NCI-H2196 (cell line): ENCODE measurements at regions not wholly inside any gene's neighbourhood (a gene's known extent, or its start where the extent isn't known, plus 50 kb on each side); places are given as distances from the start of the nearest gene placed in this dataset.
"Not testable (repeated sequence)": the region's sequence is repeated elsewhere in the genome, so short reads cannot be mapped to it uniquely, and the experiment has no call there.

ENCODE experiments used
- DNase-seq: peaks from one replicate; lab custom pipeline; 2025; ENCODE audit not compliant: unreplicated experiment; lab: John Stamatoyannopoulos, UW

DNA sequence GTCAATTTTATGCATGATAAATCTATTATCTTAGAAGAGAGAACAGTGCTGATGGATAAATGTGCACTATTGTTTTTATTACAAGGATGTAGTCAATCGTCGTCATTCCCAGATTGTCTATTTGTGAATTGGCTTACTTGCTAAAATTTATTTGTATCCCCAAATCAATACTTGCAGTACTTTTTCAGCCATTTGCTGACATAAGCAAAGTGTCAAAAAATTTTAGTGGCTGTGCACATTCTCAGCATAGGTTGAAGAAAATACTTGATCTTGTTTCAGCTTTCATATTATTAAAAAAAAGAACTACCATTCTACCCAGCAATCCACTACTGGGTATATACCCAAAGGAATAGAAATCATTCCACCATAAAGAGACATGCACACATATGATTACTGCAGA lies 477.9 kb upstream of the CA10 start:
- no peak for DNase-seq

DNA sequence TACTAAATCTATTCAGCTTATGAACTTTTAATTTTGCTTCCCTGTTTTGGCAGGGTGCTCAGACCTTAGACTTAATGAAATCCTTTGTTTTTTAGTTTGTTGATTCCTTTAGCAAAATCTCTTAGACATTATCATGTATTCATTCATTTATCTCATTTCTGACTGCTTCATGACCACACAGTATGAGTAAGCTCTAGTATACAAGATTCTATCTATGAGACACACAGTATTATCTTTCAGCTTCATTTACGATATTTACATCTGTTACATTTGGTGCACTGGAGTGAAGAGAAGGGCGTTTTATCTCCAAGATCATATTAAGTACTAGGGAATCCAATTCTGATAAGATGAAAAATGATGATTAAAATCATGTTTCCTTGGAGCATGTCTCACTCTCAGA lies 448.1 kb upstream of the CA10 start:
- no peak for DNase-seq

DNA sequence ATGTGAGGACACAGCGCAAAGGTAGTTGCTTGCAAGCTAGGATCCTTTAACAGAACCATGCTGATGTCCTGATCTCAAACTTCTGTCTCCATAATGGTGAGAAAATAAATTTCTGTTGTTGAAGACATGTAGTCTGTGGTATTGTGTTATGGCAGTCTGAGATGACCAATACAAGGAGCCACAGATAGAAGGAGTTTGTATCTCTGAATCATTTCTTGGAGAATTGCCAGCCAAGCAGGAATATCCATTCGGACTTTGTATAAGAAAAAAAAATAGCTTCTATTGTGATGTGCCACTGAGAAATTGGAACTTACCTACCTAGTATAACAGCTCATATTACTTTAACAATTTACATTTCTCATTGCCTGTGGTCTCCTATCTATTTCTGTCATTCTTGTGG lies 447.6 kb upstream of the CA10 start:
- no peak for DNase-seq

DNA sequence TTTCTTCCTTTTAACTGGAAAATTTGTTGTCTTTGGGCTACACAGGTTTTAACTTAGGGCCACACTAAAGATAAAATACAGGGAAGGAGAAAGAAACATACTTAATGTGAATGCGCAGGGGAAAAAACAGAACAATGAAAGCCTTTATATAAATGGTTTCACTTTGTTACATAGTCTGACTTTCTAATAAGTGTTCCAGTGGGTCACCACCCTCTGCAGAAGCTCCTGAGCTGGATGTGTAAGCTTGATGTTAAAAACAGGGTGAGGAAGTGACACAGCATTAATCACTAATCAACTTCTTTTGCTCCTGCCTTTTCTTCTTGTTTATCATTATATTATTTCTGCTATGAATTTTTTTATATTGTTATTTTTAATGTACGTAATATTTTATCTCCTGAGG lies 445.6 kb upstream of the CA10 start:
- no peak for DNase-seq

DNA sequence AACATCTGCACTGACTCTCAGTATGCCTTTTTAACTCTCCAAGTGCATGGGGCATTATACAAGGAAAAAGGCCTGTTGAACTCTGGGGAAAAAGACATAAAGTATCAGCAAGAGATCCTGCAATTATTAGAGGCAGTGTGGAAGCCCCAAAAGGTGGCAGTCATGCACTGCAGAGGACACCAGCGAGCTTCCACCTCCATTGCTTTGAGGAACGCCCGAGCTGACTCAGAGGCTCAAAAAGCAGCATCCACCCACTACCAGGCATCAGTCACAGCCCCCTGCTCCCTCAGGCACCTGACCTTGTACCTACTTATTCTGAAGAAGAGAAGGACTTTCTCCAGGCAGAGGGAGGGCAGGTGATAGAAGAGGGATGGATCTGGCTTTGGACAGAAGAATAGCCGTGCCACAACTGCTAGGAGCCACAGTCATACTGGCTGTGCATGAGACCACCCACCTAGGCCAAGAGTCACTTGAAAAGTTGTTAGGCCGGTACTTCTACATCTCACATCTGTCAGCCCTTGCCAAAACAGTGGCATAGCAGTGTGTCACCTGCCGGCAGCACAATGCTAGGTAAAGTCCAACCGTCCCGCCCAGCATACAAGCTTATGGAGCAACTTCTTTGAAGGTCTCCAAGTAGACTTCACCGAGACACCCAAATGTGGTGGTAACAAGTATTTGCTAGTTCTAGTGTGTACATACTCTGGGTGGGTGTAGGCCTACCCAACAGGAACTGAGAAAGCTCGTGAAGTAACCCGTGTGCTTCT lies 439.1 kb upstream of the CA10 start:
- not testable (repeated sequence) for DNase-seq

DNA sequence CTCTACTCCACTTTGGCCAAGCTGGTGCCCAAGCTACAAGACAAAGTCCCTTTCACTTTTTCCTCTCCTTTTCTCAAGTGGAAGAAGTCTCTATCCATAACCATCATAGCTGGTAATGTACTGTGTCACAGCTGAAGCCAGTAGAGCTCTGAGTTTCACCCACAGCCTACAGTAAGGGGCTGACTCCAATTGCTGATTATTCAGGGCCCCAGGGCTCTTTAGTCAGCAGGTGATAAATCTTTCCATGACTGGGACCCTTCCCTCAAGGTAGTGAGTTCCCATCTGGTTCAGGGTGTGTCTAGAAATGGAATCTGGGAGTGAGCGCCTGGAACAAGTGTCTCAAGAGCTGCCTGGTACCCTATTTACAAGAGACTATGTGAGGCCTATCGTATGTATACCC lies 436.0 kb upstream of the CA10 start:
- DNase-seq: no peak

DNA sequence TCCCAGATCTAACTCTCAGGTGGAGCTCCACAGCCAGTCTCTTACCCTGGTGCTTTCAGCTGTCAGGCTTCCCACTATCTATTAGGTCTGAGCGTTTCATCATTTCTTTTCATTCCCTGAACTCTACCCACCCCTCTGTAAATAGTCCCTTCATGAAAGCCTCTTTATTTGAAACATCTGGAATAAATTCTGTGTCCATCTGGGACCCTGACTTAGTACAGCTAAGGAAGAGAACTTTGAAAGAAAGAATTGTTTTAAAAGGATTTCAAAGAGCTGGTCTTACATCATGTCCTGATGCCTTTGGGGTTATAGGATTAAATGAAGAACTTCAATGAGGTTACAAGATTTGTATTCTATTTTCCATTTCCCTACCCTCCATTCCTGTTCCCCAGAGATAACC lies 388.5 kb upstream of the CA10 start:
- no peak for DNase-seq

DNA sequence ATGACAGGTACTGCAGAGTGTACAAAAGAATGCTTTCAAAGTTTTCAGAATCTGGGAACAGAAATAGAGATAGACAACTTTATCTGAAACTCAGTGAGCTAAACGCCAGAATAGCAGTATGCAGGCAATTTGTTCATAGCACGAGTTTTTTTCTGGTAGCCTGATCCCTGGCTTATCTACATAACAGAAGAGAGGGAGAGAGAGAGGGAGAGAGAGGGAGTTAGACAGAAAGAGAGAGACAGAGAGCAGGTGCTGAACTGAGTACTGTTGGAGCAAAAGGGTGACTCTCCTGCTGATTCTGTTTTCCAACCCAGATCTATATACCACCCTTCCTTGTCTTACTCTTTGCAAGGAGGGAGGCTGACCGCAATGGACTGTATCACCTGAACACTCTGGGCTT lies 388.0 kb upstream of the CA10 start:
- DNase-seq: no peak

DNA sequence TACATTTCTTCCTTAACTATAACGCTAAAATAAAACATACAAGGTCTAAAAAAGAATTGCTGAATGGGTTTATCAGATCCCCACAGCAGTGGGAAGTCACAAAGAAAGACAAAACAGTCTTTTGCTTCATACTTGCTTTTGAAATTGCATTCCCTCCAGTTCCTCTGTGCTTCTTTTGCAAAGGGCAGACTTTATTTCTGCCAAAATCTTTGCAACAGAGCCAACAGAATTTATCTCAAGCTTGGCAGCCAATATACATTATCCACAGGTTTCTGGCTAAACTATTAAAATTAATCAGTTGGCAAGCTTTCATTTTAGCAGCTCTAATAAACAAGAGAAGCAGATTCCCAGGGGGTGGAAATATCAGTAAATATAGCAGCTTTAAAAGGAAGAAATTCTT lies 378.9 kb upstream of the CA10 start:
- no peak for DNase-seq

DNA sequence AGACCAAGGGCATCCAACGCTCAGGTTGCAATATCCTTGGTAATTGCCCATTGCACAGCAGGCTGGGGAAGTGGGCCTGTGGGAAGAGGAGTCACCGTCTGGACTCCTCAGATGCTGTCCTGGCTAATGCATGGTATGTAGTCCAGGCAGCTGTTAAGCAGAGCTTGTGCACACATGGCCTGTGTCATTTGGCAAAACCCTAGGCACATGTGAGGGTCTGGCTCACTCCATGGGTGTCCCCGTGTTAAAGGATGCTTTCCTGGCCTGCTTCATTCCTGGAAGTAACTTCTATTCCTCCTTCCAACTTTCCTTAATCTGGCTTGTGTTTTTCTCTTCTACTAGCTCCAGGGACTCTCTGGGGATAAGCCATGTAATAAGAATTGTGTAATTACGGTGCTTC lies 378.0 kb upstream of the CA10 start:
- DNase-seq: no peak

DNA sequence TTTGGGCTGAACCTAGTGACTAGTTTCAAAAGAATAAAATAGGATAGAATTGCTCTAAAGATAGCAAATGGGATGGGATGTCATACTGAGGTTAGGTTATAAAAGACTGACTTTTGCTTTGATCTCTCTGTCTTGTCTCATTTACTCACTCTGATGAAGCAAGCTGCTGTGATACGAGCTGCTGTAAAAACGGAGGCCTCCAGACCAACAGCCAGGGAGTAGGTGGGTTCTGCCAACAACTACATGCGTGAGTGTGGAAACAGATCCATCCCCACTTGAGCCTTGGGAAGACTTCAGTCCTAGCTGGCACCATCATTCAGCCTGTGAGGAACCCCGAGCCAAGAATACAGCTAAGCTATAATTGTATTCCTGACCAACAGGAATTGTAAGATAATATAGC lies 373.9 kb upstream of the CA10 start:
- no peak for DNase-seq

DNA sequence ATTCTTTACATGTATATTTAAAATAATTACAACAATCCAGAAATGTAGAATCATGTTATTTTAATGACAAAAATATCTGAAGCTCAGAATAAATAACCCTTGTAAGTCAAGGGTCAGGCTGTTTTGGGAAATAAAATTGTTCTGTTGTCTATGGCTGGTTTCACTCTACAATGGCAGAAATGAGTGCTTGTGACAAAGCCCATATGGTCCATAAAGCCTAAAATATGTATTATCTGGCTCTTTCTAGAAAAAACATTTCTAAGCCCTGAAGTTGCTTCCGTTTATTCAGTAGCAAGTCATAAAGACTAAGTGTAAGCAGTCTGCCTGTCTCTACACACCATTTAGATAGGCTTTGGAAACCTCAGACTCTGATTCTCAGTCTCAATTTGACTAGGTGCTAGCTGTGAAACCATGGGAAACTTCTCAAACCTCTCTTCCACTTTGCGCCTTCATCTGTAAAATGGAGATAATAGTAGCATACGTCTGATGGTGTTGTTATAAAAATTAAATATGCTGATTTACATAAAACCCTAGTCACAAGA lies 365.7 kb upstream of the CA10 start:
- DNase-seq: no peak

DNA sequence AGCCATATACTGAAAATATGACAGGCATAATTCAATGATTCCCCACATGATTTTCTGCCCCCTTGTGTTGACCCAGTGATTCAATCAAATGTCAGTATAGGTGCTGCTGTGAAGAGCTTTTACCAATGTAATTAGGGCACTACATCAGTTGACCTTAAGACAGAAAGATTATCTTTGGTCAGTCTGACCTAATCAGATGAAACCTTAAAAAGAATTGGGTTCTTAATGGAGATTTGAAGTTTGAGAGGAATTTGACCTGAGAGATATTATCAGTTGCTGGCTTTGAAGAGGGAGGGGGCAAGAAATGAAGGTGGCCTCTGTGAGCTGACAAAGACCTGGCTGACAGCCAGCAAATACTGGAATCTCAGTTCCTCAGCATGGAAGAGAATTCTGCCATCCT lies 358.7 kb upstream of the CA10 start:
- no peak for DNase-seq

DNA sequence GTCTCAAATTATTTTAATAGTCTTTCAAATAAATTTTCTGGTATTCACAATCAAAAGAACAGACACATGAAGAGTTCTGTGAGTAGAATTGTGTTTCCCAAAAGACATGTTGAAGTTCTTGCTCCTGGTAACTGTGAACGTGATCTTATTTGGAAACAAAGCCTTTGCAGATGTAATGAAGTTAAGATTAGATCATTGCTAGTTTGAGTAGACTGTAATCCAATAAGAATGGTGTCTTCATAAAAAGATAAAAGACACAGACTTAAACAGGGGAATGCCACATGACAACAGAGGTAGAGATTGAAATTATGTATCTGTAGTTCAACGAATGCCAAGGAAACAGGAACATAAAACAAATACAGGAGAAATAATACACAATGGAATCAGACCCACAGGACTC lies 357.4 kb upstream of the CA10 start:
- no peak for DNase-seq

DNA sequence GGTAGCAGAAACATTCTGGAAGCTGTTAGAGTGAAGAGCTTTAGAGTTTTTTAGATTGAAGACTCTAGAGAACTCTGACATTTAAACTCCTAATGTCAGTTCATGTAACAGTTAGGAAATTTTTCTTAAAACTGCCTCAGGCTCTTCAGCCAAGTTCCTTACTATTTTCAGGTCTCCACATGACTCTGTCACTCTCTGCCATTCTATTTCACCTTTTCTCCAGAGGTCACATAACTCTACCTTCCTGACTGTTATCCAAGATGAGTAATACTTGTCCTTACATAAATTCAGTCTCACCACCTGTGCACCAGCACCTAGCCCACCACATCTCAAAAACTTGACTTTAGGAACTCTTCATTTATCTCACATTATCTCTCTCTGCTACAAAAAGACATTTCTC lies 347.1 kb upstream of the CA10 start:
- no peak for DNase-seq

DNA sequence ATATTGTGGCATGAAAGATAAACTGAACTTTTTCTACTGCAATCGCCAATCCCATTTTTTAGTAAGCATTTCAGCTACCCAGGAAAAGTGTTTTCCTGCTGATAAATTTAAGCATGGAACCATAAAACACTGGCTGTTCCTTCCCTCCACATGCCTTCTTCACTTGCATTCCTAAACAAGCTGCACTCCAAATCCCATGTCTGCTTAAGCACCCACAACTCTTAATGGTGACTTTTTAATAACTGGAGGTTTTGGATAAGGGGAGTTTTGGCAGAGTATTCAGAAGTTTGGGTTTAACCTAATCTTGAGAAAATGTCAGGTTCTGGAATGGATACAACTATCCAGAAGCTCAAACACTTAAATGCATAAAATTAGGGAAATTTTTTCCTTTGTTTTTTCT lies 345.6 kb upstream of the CA10 start:
- DNase-seq: no peak

DNA sequence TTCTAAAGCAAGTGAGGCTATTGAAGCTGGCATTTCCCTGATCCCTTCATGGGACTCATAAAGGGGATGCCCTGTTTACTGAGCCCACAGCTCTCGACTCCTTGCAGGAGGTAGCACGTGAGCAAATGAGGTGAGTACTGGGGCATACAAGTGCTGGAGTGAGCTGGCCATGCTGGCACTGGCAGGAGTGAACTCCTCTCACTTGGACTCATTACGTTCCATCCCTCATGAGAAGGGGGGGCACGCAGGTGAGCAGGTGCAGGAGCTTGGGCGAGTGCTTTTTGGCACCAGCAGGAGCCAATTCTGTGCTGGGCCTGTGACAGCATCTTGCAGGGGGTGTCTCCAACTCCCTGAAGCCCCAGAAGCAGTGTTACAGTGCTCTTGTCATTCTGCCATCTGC lies 337.1 kb upstream of the CA10 start:
- DNase-seq: no peak

DNA sequence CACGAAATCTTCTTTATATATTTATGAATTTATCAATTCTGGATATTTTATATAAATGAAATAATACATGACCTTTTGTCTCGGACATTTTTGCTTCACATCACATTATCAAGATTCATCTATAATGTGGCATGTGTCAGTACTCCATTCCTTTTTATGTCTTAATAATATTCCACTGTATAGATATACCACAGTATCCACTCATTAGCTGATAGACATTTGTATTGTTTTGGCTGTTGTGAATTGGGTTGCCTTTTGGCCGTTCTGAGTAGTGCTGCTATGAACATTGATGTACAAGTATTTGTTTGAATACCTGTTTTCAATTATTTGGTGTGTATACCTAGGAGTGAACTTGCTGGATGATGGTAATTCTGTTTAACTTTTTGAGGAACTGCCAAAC lies 323.8 kb upstream of the CA10 start:
- no peak for DNase-seq

DNA sequence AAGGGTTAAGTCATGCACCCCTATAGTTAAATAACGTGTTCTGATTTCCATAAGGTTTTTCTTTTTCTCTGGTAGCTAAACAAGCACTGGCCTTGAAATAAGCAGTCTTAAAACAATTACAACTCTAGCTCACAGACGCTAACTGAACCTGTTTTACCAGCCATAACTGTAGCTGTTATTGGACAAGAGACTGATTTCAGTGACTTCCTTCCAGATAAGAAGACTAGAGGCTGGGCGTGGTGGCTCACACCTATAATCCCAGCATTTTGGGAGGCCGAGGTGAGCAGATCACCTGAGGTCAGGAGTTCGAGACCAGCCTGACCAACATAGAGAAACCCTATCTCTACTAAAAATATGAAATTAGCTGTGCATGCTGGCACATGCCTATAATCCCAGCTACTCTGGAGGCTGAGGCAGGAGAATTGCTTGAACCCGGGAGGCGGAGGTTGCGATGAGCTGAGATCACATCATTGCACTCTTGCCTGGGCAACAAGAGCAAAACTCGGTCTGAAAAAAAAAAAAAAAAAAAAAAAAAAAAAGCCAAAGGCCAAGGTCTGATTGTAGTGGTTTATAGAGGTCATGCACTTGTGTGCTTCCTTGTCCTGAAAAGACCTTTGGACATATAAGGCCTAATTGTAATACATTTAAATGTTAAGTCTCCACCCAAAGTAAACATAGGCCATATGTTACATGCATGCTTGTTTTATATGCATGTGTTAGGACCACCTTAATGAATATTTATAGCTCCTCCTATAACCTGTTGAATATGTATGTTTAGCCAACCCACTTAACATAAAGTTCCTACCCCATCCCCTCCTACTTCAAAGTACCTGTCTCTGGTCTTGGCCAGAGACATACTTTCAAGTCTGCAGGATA lies 319.5 kb upstream of the CA10 start:
- DNase-seq: no peak

DNA sequence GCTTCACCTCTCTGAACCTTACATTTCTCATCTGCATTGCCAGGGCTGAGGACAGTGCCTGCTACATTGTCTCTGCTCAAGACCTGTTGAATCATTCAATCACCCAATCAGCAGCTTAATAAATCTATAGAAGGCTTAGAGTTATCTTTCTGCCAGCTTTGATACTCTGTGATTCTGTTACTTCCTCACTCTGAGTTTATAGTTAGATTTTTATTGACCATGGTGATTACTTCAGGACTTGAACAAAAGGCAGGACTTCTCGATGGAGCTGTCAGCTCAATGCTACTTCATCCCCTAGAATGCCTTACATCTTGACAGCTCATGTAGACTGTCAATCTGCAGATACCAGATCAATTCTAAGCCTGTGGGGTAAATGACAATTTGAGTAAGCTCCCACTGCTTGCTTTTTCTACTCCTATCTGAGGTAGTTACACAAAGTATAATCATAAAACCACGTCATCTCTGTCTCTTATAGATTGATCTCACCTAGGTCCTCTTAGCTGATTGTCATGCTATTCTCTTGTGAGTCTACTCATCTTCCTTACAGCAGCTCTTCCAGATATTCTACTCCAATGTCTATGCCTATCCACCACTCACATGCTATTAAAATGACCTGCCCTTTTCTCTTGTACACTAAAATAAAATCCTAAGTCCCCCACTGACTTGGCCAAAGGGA lies 318.3 kb upstream of the CA10 start:
- no peak for DNase-seq

DNA sequence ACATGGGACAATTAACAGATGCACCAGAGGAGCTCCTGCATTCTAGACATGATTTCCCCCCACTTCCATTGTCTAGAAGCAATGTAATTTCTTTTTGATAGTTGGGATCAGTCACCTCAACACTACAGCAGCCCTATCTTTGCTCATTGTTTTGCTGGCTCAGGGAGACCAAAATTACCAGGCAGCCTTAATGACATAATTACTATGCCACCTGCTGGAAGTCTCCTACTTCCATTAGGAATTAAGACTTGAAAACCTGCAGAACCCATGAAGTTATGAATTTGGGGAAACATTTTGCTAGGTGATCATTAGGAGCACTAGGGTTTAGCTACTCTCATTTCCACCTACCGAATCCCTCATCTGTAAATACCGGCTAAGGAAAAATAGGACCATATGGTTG lies 312.0 kb upstream of the CA10 start:
- DNase-seq: peak; percentile 6

DNA sequence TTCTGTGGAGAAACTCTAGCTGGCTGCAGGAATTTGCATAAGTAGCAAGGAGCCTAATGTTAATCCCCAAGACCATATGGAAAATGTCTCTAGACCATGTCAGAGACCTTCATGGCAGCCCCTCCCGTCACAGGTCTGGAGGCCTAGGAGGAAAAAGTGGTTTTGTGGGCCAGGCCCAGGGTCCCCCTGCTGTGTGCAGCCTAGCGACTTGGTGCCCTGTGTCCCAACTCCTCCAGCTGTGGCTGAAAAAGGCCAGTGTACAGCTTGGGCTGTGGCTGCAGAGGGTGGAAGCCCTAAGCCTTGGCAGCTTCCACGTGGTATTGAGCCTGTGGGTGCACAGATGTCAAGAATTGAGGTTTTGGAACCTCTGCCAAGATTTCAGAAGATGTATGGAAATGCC lies 306.9 kb upstream of the CA10 start:
- no peak for DNase-seq
